ENCODE measurements at regions not wholly inside any gene's neighbourhood (a gene's known extent, or its start where the extent isn't known, plus 50 kb on each side); places are given as distances from the start of the nearest gene placed in this dataset.

DNA sequence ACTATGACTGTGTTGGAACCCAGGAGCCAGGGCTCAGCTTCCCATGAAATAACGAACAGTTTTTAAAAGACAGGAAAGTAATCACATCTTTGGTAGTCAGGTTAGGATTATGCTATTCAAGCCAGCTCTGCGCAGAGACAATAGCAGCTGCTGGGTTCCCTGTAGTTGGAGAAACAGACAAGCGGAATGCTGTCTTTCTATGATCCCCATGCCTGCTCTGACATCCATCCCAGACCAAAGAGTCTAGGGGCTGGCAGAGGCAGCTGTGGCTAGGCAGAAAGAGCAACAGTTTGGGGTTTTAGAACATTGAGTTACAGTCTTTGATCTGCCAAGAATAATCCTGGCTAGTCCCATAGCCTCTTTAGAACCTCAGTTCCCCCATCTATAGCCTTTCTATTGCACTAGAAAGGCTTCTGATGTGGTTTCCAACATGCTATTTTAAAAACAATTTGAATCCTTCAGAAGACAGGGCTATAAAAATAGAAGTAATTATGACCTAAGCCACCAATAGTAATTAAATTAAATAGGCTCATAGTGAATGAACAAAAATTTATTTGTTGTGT, 146.8 kb downstream of the MTX2 start:
- FAIRE-seq, result no peak
- intact Hi-C loops (cut with DNase I), result no loop called here
- DNase-seq, result no peak
- TF ChIP-seq, protein P1, sequence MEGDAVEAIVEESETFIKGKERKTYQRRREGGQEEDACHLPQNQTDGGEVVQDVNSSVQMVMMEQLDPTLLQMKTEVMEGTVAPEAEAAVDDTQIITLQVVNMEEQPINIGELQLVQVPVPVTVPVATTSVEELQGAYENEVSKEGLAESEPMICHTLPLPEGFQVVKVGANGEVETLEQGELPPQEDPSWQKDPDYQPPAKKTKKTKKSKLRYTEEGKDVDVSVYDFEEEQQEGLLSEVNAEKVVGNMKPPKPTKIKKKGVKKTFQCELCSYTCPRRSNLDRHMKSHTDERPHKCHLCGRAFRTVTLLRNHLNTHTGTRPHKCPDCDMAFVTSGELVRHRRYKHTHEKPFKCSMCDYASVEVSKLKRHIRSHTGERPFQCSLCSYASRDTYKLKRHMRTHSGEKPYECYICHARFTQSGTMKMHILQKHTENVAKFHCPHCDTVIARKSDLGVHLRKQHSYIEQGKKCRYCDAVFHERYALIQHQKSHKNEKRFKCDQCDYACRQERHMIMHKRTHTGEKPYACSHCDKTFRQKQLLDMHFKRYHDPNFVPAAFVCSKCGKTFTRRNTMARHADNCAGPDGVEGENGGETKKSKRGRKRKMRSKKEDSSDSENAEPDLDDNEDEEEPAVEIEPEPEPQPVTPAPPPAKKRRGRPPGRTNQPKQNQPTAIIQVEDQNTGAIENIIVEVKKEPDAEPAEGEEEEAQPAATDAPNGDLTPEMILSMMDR (IDR thresholded peaks at IDR 0.05), result no peak
- H3K9me3 ChIP-seq, result no peaks in the 10 kb centered on the region
- no peak overlapping the region for H3K4me3 ChIP-seq
- H3K4me1 ChIP-seq, result no peaks in the 10 kb centered on the region
- ATAC-seq, result no peak
- no peaks in the 10 kb centered on the region for H3K27me3 ChIP-seq
- H3K27ac ChIP-seq, result no peak overlapping the region
- no peaks in the 10 kb centered on the region for H3K36me3 ChIP-seq
- 67 to 68% methylated on average over 3 of the region's 3 CpGs for WGBS, 2 donors

DNA sequence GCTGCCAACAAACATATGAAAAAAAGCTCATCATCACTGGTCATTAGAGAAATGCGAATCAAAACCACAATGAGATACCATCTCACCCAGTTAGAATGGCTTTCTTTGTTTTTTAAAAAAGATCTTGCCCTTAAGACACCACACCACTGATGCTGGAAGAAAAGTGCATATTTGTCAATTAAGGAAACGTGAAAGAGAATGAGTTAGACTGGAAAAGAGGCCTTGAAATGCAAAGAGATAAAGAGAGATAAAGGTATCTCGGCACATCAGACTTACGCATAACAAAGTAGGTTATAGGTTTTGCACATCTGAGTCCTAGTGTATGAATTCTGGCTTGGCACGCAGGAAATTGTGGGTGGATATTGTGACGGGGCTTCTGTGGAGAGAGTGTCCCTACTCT, 149.5 kb downstream of the MTX2 start:
- H3K9me3 ChIP-seq, result no peaks in the 10 kb centered on the region
- no peak for FAIRE-seq
- H3K36me3 ChIP-seq, result no peaks in the 10 kb centered on the region
- H3K27ac ChIP-seq, result no peak overlapping the region
- TF ChIP-seq, protein P1 (IDR thresholded peaks at IDR 0.05), result no peak
- intact Hi-C loops (cut with DNase I), result no loop called here
- no peaks in the 10 kb centered on the region for H3K4me1 ChIP-seq
- H3K4me3 ChIP-seq, result no peak overlapping the region
- 74 to 81% methylated on average over 6 of the region's 6 CpGs for WGBS, 2 donors
- DNase-seq, result no peak
- ATAC-seq, result no peak
- H3K27me3 ChIP-seq, result no peaks in the 10 kb centered on the region

DNA sequence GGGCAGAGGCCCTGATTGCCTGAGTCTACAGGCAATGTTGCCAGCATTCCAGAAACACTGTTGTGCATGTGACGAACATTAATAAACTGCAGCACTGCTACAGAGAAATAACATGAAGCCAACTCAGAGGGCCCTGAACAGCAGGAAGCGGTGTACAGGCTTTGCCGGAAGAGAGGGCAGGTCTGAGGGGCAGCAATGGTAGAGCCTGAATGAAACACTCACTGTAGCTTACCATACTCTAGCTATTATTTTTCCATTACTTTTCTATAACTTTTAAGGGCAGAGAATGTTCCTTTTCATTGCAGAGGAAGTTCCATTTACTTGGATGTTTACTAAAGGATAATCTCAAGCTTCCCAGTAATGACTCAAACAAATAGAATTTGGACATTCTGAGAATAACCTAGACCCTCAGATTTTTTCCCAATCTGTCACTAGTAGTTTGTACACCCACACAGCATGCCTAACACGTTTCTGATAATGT, 150.4 kb downstream of the MTX2 start:
- TF ChIP-seq, protein P1 (IDR thresholded peaks at IDR 0.05), result no peak
- no peak overlapping the region for H3K27ac ChIP-seq
- no peak overlapping the region for H3K4me3 ChIP-seq
- no peak for ATAC-seq
- no peak for FAIRE-seq
- no peaks in the 10 kb centered on the region for H3K27me3 ChIP-seq
- intact Hi-C loops (cut with DNase I), result no loop called here
- DNase-seq, result no peak
- H3K4me1 ChIP-seq, result no peaks in the 10 kb centered on the region
- no peaks in the 10 kb centered on the region for H3K9me3 ChIP-seq
- 71 to 75% methylated on average over 4 of the region's 4 CpGs for WGBS, 2 donors
- H3K36me3 ChIP-seq, result no peaks in the 10 kb centered on the region

DNA sequence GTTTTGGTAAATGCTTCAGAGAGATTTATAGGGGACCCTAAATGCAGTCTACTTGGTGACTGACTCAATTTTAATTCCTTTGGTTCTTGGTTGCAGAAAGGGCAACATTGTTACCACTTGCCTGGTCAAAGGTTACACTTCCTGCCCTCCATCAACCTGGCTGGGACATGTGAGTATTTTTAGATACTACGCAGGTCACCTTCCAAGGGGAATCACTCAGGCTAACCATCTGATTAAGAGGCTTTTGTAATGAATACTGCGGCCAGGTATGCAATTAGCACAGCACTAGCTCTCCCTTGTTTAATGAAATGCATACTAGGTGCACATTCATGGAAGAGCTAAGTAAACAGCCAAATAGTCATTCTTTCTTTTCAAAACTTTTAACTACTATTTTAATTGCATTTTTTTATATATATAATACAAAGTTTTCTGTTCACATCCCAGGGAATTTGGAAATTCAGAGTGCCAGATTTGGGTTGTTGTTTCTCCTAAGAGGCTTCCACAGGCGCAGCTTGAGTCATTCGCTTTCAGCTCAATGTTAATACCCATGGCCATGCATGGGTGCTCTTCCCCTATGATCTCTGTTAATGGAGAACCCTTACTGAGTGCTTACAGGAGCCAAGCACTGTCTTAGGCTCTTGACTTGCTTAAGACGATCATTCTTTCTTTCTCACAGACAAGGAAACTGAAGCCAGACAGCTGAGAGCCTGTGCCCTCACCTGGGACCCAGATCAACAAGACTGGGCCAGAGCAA, 152.2 kb downstream of the MTX2 start:
- WGBS, 2 donors, result 65 to 68% methylated on average over 5 of the region's 5 CpGs
- H3K27ac ChIP-seq, result no peak overlapping the region
- H3K27me3 ChIP-seq, result no peaks in the 10 kb centered on the region
- H3K9me3 ChIP-seq, result no peaks in the 10 kb centered on the region
- no peaks in the 10 kb centered on the region for H3K36me3 ChIP-seq
- FAIRE-seq (no peak), ATAC-seq (no peak), DNase-seq (no peak)
- intact Hi-C loops (cut with DNase I), result no loop called here
- no peaks in the 10 kb centered on the region for H3K4me1 ChIP-seq
- TF ChIP-seq, protein P1 (IDR thresholded peaks at IDR 0.05), result no peak
- no peak overlapping the region for H3K4me3 ChIP-seq

DNA sequence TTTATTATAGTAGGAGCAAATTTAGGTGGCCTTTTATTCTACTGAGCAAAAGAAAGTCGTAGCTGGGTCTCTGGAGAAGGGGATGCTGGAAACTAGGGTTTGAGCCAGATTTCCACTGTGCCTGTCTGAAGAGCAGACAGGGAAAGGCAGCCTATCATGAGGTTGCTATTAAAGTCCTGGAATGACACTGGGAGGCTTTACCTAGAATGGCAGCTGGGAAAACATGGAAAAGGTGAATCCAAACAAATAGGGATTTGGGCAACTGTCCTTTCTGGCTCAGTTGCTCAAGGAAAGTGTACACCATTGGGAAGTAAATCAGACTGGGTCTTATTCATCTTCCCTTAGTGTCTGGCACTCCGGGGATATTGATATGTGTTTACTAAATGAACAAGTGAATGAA, 154.6 kb downstream of the MTX2 start:
- DNase-seq, result no peak
- no peak overlapping the region for H3K27ac ChIP-seq
- 35% methylated on average over 2 of the region's 2 CpGs for WGBS, 2 donors

More for the DNA sequence above, 154.6 kb downstream of the MTX2 start:
- H3K27me3 ChIP-seq, result no peaks in the 10 kb centered on the region
- no peak for FAIRE-seq
- H3K4me1 ChIP-seq, result no peaks in the 10 kb centered on the region
- H3K9me3 ChIP-seq, result no peaks in the 10 kb centered on the region
- TF ChIP-seq, protein P1 (IDR thresholded peaks at IDR 0.05), result no peak
- no peak overlapping the region for H3K4me3 ChIP-seq
- intact Hi-C loops (cut with DNase I), result no loop called here
- no peak for ATAC-seq
- H3K36me3 ChIP-seq, result no peaks in the 10 kb centered on the region

All from pancreas (tissue), 10 donors.